ENCODE measurements at regions not wholly inside any gene's neighbourhood (a gene's known extent, or its start where the extent isn't known, plus 50 kb on each side); places are given as distances from the start of the nearest gene placed in this dataset.

DNA sequence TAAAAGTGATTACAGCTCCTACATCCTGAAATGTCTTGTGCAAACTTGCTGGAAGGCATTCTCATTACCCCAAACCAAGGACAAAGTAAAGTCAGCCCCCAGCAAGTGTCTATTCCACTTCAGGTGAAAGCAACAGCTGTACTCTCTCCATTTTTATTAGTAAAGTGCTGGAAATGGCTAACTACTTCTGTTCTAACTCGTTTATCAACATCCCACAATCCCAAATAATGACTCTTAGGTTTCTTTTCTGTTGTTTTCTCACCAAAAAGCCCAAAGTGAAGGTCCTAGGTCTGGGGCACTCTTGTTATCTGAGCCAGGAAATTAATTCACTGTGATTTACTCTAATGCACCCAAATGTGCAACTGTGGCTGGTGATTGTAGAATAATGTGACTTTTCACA lies 105.7 kb downstream of the LRRC30 start:
- TF ChIP-seq ZNF138 (tag by site-specific recombination; IDR thresholded peaks at IDR 0.05; ENCODE audit: borderline replicate concordance) (no peak), ZNF202 (tag by site-specific recombination; IDR thresholded peaks at IDR 0.05; ENCODE audit: borderline replicate concordance) (no peak), ZNF416 (tag by site-specific recombination; IDR thresholded peaks at IDR 0.05) (no peak), ZNF394 (tag by site-specific recombination; IDR thresholded peaks at IDR 0.05; ENCODE audit: borderline replicate concordance) (no peak), ZNF16 (tag by site-specific recombination; IDR thresholded peaks at IDR 0.05; ENCODE audit: low read depth) (no peak), ZNF221 (tag by site-specific recombination; IDR thresholded peaks at IDR 0.05; ENCODE audit: borderline replicate concordance) (no peak), ZNF768 (tag by site-specific recombination; IDR thresholded peaks at IDR 0.05) (no peak), ZNF239 (tag by site-specific recombination; IDR thresholded peaks at IDR 0.05) (no peak), RBAK (tag by site-specific recombination; IDR thresholded peaks at IDR 0.05) (no peak), ZNF660 (tag by site-specific recombination; IDR thresholded peaks at IDR 0.05) (no peak), ZNF248 (tag by site-specific recombination; IDR thresholded peaks at IDR 0.05) (no peak)
- TF ChIP-seq, protein P1, sequence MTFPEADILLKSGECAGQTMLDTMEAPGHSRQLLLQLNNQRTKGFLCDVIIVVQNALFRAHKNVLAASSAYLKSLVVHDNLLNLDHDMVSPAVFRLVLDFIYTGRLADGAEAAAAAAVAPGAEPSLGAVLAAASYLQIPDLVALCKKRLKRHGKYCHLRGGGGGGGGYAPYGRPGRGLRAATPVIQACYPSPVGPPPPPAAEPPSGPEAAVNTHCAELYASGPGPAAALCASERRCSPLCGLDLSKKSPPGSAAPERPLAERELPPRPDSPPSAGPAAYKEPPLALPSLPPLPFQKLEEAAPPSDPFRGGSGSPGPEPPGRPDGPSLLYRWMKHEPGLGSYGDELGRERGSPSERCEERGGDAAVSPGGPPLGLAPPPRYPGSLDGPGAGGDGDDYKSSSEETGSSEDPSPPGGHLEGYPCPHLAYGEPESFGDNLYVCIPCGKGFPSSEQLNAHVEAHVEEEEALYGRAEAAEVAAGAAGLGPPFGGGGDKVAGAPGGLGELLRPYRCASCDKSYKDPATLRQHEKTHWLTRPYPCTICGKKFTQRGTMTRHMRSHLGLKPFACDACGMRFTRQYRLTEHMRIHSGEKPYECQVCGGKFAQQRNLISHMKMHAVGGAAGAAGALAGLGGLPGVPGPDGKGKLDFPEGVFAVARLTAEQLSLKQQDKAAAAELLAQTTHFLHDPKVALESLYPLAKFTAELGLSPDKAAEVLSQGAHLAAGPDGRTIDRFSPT (tag by site-specific recombination; IDR thresholded peaks at IDR 0.05) = no peak
- TF ChIP-seq, protein P2, sequence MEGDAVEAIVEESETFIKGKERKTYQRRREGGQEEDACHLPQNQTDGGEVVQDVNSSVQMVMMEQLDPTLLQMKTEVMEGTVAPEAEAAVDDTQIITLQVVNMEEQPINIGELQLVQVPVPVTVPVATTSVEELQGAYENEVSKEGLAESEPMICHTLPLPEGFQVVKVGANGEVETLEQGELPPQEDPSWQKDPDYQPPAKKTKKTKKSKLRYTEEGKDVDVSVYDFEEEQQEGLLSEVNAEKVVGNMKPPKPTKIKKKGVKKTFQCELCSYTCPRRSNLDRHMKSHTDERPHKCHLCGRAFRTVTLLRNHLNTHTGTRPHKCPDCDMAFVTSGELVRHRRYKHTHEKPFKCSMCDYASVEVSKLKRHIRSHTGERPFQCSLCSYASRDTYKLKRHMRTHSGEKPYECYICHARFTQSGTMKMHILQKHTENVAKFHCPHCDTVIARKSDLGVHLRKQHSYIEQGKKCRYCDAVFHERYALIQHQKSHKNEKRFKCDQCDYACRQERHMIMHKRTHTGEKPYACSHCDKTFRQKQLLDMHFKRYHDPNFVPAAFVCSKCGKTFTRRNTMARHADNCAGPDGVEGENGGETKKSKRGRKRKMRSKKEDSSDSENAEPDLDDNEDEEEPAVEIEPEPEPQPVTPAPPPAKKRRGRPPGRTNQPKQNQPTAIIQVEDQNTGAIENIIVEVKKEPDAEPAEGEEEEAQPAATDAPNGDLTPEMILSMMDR (tag by site-specific recombination; IDR thresholded peaks at IDR 0.05) = no peak
- TF ChIP-seq, protein P3, sequence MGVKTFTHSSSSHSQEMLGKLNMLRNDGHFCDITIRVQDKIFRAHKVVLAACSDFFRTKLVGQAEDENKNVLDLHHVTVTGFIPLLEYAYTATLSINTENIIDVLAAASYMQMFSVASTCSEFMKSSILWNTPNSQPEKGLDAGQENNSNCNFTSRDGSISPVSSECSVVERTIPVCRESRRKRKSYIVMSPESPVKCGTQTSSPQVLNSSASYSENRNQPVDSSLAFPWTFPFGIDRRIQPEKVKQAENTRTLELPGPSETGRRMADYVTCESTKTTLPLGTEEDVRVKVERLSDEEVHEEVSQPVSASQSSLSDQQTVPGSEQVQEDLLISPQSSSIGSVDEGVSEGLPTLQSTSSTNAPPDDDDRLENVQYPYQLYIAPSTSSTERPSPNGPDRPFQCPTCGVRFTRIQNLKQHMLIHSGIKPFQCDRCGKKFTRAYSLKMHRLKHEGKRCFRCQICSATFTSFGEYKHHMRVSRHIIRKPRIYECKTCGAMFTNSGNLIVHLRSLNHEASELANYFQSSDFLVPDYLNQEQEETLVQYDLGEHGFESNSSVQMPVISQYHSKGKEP (tag by site-specific recombination; IDR thresholded peaks at IDR 0.05) = no peak

Data from HEK293 (cell line).